H1 (cell line): ENCODE measurements at regions not wholly inside any gene's neighbourhood (a gene's known extent, or its start where the extent isn't known, plus 50 kb on each side); places are given as distances from the start of the nearest gene placed in this dataset.

Experiments
- BACH1 ChIP-seq: IDR thresholded peaks from 2 replicates; pipeline ENCODE4 v1.6.1; 2012; ENCODE audit warnings: low read length, improper control_type of control experiment
- EZH2 ChIP-seq: fragments of 200-600 bp; sonication (generic); IDR thresholded peaks from 2 replicates; pipeline ENCODE4 v1.7.1; 2012; ENCODE audit warnings: low read depth, mild to moderate bottlenecking, moderate library complexity, low read length, inconsistent platforms; ENCODE audit not compliant: severe bottlenecking
- HDAC2 ChIP-seq, 2 experiments: fragments of 300-600 bp in 1 of 2; sonication (generic) in 1 of 2; IDR thresholded peaks; 2 replicates each; pipeline ENCODE4 v1.6.1; 2011 to 2012; ENCODE audit warnings: low read depth in 2 of 2, low read length in 2 of 2, mild to moderate bottlenecking in 2 of 2, moderate library complexity in 2 of 2, borderline replicate concordance in 1 of 2, inconsistent platforms in 1 of 2
- POLR2AphosphoS5 ChIP-seq: IDR thresholded peaks from 2 replicates; pipeline ENCODE4 v1.6.1; 2011; ENCODE audit warnings: low read depth, low read length
- RNF2 ChIP-seq: fragments of 200-900, 300-1000 bp; sonication (generic); IDR thresholded peaks from 2 replicates; pipeline ENCODE4 v1.7.1; 2016; ENCODE audit warnings: borderline replicate concordance, low read depth, mild to moderate bottlenecking, antibody characterized with exemption, low read length; ENCODE audit not compliant: poor library complexity, severe bottlenecking; ENCODE audit errors: missing control alignments
- TF ChIP-seq, protein P1 (sequence below): IDR thresholded peaks from 2 replicates; pipeline ENCODE4 v1.6.1; 2011; ENCODE audit warnings: low read length, improper control_type of control experiment
- TF ChIP-seq, protein P2 (sequence below): fragments of 300-600 bp; sonication (generic); IDR thresholded peaks from 2 replicates; pipeline ENCODE4 v1.7.1; 2012; ENCODE audit warnings: low read length, moderate library complexity, mild to moderate bottlenecking, inconsistent platforms; ENCODE audit not compliant: insufficient replicate concordance

DNA sequence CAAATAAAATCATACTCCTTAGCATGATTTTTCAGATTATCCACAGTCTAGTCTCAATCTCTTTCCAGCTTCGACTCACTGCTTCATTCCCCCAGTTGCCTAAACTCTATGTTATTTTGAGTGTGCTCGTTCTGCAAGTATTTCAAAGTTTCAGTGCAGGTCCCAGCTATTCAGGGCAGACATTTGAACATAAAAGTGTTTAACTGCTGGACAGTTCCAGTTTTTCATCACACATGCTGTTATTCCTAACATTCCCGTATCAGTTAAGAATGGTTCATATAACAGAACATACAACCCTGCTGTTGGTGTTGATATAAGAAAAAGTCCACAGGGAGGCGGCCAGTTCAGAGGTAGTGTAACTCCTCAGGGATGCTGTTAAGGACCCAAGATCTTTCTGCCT lies 113.3 kb downstream of the SLIT2 start (continued):
- TF ChIP-seq, protein P1, sequence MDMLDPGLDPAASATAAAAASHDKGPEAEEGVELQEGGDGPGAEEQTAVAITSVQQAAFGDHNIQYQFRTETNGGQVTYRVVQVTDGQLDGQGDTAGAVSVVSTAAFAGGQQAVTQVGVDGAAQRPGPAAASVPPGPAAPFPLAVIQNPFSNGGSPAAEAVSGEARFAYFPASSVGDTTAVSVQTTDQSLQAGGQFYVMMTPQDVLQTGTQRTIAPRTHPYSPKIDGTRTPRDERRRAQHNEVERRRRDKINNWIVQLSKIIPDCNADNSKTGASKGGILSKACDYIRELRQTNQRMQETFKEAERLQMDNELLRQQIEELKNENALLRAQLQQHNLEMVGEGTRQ, result no peak
- TF ChIP-seq EZH2 (no peak), BACH1 (no peak), POLR2AphosphoS5 (no peak), RNF2 (no peak), HDAC2 (IDR thresholded peaks at IDR 0.05; ENCODE audit: borderline replicate concordance in 1 of 2, low read depth in 2 of 2, low read length in 2 of 2) (no peak)
- TF ChIP-seq, protein P2, sequence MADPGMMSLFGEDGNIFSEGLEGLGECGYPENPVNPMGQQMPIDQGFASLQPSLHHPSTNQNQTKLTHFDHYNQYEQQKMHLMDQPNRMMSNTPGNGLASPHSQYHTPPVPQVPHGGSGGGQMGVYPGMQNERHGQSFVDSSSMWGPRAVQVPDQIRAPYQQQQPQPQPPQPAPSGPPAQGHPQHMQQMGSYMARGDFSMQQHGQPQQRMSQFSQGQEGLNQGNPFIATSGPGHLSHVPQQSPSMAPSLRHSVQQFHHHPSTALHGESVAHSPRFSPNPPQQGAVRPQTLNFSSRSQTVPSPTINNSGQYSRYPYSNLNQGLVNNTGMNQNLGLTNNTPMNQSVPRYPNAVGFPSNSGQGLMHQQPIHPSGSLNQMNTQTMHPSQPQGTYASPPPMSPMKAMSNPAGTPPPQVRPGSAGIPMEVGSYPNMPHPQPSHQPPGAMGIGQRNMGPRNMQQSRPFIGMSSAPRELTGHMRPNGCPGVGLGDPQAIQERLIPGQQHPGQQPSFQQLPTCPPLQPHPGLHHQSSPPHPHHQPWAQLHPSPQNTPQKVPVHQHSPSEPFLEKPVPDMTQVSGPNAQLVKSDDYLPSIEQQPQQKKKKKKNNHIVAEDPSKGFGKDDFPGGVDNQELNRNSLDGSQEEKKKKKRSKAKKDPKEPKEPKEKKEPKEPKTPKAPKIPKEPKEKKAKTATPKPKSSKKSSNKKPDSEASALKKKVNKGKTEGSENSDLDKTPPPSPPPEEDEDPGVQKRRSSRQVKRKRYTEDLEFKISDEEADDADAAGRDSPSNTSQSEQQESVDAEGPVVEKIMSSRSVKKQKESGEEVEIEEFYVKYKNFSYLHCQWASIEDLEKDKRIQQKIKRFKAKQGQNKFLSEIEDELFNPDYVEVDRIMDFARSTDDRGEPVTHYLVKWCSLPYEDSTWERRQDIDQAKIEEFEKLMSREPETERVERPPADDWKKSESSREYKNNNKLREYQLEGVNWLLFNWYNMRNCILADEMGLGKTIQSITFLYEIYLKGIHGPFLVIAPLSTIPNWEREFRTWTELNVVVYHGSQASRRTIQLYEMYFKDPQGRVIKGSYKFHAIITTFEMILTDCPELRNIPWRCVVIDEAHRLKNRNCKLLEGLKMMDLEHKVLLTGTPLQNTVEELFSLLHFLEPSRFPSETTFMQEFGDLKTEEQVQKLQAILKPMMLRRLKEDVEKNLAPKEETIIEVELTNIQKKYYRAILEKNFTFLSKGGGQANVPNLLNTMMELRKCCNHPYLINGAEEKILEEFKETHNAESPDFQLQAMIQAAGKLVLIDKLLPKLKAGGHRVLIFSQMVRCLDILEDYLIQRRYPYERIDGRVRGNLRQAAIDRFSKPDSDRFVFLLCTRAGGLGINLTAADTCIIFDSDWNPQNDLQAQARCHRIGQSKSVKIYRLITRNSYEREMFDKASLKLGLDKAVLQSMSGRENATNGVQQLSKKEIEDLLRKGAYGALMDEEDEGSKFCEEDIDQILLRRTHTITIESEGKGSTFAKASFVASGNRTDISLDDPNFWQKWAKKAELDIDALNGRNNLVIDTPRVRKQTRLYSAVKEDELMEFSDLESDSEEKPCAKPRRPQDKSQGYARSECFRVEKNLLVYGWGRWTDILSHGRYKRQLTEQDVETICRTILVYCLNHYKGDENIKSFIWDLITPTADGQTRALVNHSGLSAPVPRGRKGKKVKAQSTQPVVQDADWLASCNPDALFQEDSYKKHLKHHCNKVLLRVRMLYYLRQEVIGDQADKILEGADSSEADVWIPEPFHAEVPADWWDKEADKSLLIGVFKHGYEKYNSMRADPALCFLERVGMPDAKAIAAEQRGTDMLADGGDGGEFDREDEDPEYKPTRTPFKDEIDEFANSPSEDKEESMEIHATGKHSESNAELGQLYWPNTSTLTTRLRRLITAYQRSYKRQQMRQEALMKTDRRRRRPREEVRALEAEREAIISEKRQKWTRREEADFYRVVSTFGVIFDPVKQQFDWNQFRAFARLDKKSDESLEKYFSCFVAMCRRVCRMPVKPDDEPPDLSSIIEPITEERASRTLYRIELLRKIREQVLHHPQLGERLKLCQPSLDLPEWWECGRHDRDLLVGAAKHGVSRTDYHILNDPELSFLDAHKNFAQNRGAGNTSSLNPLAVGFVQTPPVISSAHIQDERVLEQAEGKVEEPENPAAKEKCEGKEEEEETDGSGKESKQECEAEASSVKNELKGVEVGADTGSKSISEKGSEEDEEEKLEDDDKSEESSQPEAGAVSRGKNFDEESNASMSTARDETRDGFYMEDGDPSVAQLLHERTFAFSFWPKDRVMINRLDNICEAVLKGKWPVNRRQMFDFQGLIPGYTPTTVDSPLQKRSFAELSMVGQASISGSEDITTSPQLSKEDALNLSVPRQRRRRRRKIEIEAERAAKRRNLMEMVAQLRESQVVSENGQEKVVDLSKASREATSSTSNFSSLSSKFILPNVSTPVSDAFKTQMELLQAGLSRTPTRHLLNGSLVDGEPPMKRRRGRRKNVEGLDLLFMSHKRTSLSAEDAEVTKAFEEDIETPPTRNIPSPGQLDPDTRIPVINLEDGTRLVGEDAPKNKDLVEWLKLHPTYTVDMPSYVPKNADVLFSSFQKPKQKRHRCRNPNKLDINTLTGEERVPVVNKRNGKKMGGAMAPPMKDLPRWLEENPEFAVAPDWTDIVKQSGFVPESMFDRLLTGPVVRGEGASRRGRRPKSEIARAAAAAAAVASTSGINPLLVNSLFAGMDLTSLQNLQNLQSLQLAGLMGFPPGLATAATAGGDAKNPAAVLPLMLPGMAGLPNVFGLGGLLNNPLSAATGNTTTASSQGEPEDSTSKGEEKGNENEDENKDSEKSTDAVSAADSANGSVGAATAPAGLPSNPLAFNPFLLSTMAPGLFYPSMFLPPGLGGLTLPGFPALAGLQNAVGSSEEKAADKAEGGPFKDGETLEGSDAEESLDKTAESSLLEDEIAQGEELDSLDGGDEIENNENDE, result no peak
